PC-3 (cell line): ENCODE measurements at regions not wholly inside any gene's neighbourhood (a gene's known extent, or its start where the extent isn't known, plus 50 kb on each side); places are given as distances from the start of the nearest gene placed in this dataset.
A peak's percentile ranks its signal among the peaks of the same experiment; 100 is the strongest.
"Not testable (repeated sequence)": the region's sequence is repeated elsewhere in the genome, so short reads cannot be mapped to it uniquely, and the experiment has no call there.

Experiments used
- ATAC-seq: fragments of 200-7000 bp; cut with Tn5 transposase; 2 replicates; pipeline ENCODE4 v1.9.1; 2020; ENCODE audit warnings: mild to moderate bottlenecking, moderate library complexity
- BruUV-seq: library from RNA; stranded (reverse); fragments of 400-500 nt; replicated peaks from 2 replicates; lab custom pipeline; 2021; lab: Mats Ljungman, UMichigan
- CTCF ChIA-PET: fragments of 300-600 bp; sonication (Branson Sonifier 250); formaldehyde crosslinking; loops from one replicate; lab custom pipeline; 2022; ENCODE audit warnings: antibody characterized with exemption; lab: Charles Lee
- POLR2A ChIA-PET: fragments of 300-600 bp; sonication (Branson Sonifier 250); formaldehyde crosslinking; loops from one replicate; lab custom pipeline; 2022; ENCODE audit warnings: antibody characterized with exemption; ENCODE audit not compliant: unreplicated experiment; lab: Charles Lee
- DNase-seq: peaks from one replicate; pipeline ENCODE4 v3.0.0-alpha.2; 2015
- H2AFZ ChIP-seq: fragments of 300-600 bp; sonication (generic); 2 replicates; pipeline ENCODE4 v1.6.0; 2016; ENCODE audit warnings: antibody characterized with exemption, low read length
- H3F3A ChIP-seq: fragments of 300-600 bp; sonication (generic); one replicate; pipeline ENCODE4 v1.6.0; 2017; ENCODE audit warnings: antibody characterized with exemption, low read length, control low read depth, mild to moderate bottlenecking; ENCODE audit not compliant: unreplicated experiment
- H3K27ac ChIP-seq: fragments of 300-600 bp; sonication (generic); 2 replicates; pipeline ENCODE4 v1.5.1; 2016; ENCODE audit warnings: mild to moderate bottlenecking, low read length
- H3K27me3 ChIP-seq: fragments of 300-600 bp; sonication (generic); 2 replicates; pipeline ENCODE4 v1.6.1; 2016; ENCODE audit warnings: low read length, mixed read lengths
- H3K36me3 ChIP-seq: fragments of 300-600 bp; sonication (generic); 2 replicates; pipeline ENCODE4 v1.6.1; 2016; ENCODE audit warnings: low read depth, mixed run types, low read length, mixed read lengths
- H3K4me1 ChIP-seq: fragments of 300-600 bp; sonication (generic); 2 replicates; pipeline ENCODE4 v1.5.1; 2016; ENCODE audit warnings: low read length; ENCODE audit not compliant: insufficient read depth
- H3K4me2 ChIP-seq: fragments of 300-600 bp; sonication (generic); 2 replicates; pipeline ENCODE4 v1.6.0; 2016; ENCODE audit warnings: low read length
- H3K4me3 ChIP-seq: fragments of 300-600 bp; sonication (generic); 2 replicates; pipeline ENCODE4 v1.5.1; 2016; ENCODE audit warnings: mild to moderate bottlenecking, low read length, mixed read lengths
- H3K79me2 ChIP-seq: fragments of 300-600 bp; sonication (generic); 2 replicates; pipeline ENCODE4 v1.6.1; 2017; ENCODE audit warnings: low read length, mixed read lengths
- H3K9ac ChIP-seq: fragments of 300-600 bp; sonication (generic); 2 replicates; pipeline ENCODE4 v1.6.0; 2016; ENCODE audit warnings: mild to moderate bottlenecking, low read length
- H3K9me2 ChIP-seq: fragments of 300-600 bp; sonication (generic); replicated peaks from 2 replicates; pipeline ENCODE4 v1.6.1; 2016; ENCODE audit warnings: mixed run types, low read length, mixed read lengths
- H3K9me3 ChIP-seq: fragments of 300-600 bp; sonication (generic); 2 replicates; pipeline ENCODE4 v1.6.1; 2016; ENCODE audit warnings: low read length, mixed read lengths
- H4K20me1 ChIP-seq: fragments of 300-600 bp; sonication (generic); 2 replicates; pipeline ENCODE4 v1.6.1; 2016; ENCODE audit warnings: low read length, mixed read lengths
- CTCF ChIP-seq: fragments of 300-600 bp; sonication (generic); conservative IDR thresholded peaks from 2 replicates; pipeline ENCODE4 v1.5.1; 2017; ENCODE audit warnings: antibody characterized with exemption, low read depth, mild to moderate bottlenecking, low read length
- EZH2 ChIP-seq: fragments of 300-600 bp; sonication (generic); IDR thresholded peaks from one replicate; pipeline ENCODE4 v1.6.1; 2017; ENCODE audit warnings: antibody characterized with exemption, mild to moderate bottlenecking, low read length; ENCODE audit not compliant: unreplicated experiment
- EZH2phosphoT487 ChIP-seq: fragments of 300-600 bp; sonication (generic); IDR thresholded peaks from 2 replicates; pipeline ENCODE4 v1.6.1; 2018; ENCODE audit warnings: mild to moderate bottlenecking, antibody characterized with exemption, low read length, borderline replicate concordance
- intact Hi-C: fragments of 100-400 bp; cut with micrococcal nuclease; formaldehyde crosslinking; loops from 2 replicates; pipeline ENCODE4 v1.9.0; 2023

GRCh38 chr7:12839508-12840153 is 152.2 kb downstream of the ARL4A start:
- Histone ChIP-seq H3K9ac (no peak overlapping the region), H2AFZ (no peak overlapping the region), H3K79me2 (no peaks in the 10 kb centered on the region), H3K4me3 (no peak overlapping the region), H3K36me3 (no peaks in the 10 kb centered on the region), H3K27ac (no peak overlapping the region), H3K27me3 (no peaks in the 10 kb centered on the region), H3K4me2 (no peak overlapping the region), H3K9me3 (no peaks in the 10 kb centered on the region), H4K20me1 (no peaks in the 10 kb centered on the region), H3K4me1 (no peaks in the 10 kb centered on the region), H3K9me2 (no peaks in the 10 kb centered on the region), H3F3A (no peaks in the 10 kb centered on the region)
- intact Hi-C loops: no loop called here
- BruUV-seq: no TSS peak
- peak; percentile 16 for DNase-seq
- ChIA-PET CTCF (no interaction called here), POLR2A (no interaction called here)
- TF ChIP-seq CTCF: no peak
- TF ChIP-seq EZH2: no peak
- no peak for TF ChIP-seq EZH2phosphoT487
- ATAC-seq: no peak

- H4K20me1 ChIP-seq, H3K4me1 ChIP-seq, intact Hi-C loops, H3K79me2 ChIP-seq, CTCF ChIA-PET, BruUV-seq, H3K27me3 ChIP-seq, H2AFZ ChIP-seq, H3K4me2 ChIP-seq, H3K27ac ChIP-seq, ATAC-seq, DNase-seq, H3K9ac ChIP-seq, POLR2A ChIA-PET, H3K36me3 ChIP-seq, H3F3A ChIP-seq, H3K9me3 ChIP-seq, H3K9me2 ChIP-seq, H3K4me3 ChIP-seq: not testable (repeated sequence)
Measured at GRCh38 chr7:12844732-12845131, 157.3 kb downstream of the ARL4A start.

- TF ChIP-seq EZH2phosphoT487 (no peak), EZH2 (no peak), CTCF (no peak)
- no peak overlapping the region for H2AFZ ChIP-seq
- no peak overlapping the region for H3K4me3 ChIP-seq
- no peaks in the 10 kb centered on the region for H3K9me2 ChIP-seq
- H3F3A ChIP-seq: no peaks in the 10 kb centered on the region
- BruUV-seq: no TSS peak
- ChIA-PET POLR2A (no interaction called here), CTCF (no interaction called here)
- no peak overlapping the region for H3K9ac ChIP-seq
- intact Hi-C loops: no loop called here
- DNase-seq (no peak), ATAC-seq (no peak)
- no peaks in the 10 kb centered on the region for H3K9me3 ChIP-seq
- no peaks in the 10 kb centered on the region for H3K27me3 ChIP-seq
- no peaks in the 10 kb centered on the region for H3K79me2 ChIP-seq
- no peak overlapping the region for H3K4me2 ChIP-seq
- no peaks in the 10 kb centered on the region for H3K36me3 ChIP-seq
- H3K4me1 ChIP-seq: no peaks in the 10 kb centered on the region
- H3K27ac ChIP-seq: no peak overlapping the region
- no peaks in the 10 kb centered on the region for H4K20me1 ChIP-seq
Measured at GRCh38 chr7:12847001-12847400, 159.6 kb downstream of the ARL4A start.
